ENCODE measurements at regions not wholly inside any gene's neighbourhood (a gene's known extent, or its start where the extent isn't known, plus 50 kb on each side); places are given as distances from the start of the nearest gene placed in this dataset.
"Not testable (repeated sequence)": the region's sequence is repeated elsewhere in the genome, so short reads cannot be mapped to it uniquely, and the experiment has no call there.

- FAIRE-seq = no peak
These were observed 381.5 kb upstream of the STXBP6 start for GRCh38 chr14:25431211-25432076.

DNA sequence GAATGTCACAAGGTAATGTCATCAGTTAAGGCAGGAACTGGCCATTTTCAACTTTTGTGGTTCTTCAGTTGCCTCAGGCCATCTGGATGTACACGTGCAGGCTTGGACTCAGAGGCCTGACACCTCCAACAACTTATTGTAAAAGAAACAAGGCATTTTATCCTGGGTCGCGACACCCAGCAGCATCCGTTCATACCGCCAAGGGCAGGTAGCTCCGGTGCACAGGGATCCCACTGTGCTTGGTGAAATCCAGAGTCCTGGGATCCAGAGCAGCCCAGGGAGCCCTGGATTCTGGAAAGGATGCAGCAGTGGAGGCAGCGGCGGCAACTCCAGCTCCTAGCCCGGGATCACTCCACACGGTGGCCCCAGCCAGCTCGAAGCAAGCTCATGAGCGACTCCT lies 380.9 kb upstream of the STXBP6 start:
- no peak for FAIRE-seq

DNA sequence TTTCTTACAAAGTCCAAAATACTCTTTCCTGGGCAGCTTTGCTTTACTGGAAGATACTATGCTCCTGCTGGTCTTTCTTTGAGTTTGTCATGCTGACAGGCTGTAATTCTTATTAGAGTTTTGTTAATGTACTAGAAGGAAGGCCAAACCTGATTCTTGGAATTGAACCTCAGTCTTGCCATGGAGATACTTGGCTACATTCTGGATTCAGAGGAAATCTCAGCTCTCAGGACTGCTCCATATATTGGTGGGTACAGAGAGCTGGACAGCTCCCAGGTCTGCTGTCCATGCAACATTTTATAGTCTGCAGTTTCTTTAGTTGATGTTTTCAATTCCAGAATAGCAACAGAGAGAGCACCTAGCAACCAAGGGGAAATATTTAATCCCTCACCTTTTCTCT lies 363.1 kb upstream of the STXBP6 start:
- FAIRE-seq = no peak

- FAIRE-seq = peak; percentile 93
These were observed 362.1 kb upstream of the STXBP6 start for GRCh38 chr14:25411781-25412757.

- FAIRE-seq = peak; percentile 9
These were observed 356.9 kb upstream of the STXBP6 start for GRCh38 chr14:25406818-25407217.

DNA sequence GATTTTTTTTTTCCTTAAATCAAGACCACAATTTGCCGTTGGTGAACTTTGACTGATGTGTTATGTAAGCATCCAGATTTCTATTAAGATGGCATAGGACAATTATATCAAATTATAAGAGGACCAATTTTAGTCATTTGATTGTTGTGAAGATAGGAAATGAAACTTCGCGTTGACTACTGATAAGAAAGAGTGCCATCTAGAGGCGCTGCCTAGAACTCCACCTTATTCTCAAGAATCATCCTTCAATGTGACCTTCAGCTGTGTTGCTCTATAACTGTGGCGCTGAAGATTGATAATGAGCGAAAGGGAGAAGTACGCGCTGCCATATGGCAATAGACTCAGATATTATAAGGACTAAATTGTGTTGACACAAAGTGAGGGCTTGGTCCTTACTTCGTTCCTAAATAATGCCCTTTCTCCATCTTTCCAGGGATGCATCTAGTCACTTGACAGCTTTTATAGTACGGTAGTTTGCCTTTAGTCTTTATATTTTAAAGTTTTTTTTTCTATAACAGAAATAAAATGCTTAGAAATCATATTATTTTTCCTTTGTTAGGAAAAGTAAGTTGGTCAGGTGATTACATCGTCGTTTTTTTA lies 350.8 kb upstream of the STXBP6 start:
- peak; percentile 92 for FAIRE-seq

- no peak for FAIRE-seq
These were observed 346.2 kb upstream of the STXBP6 start for GRCh38 chr14:25396128-25396527.

DNA sequence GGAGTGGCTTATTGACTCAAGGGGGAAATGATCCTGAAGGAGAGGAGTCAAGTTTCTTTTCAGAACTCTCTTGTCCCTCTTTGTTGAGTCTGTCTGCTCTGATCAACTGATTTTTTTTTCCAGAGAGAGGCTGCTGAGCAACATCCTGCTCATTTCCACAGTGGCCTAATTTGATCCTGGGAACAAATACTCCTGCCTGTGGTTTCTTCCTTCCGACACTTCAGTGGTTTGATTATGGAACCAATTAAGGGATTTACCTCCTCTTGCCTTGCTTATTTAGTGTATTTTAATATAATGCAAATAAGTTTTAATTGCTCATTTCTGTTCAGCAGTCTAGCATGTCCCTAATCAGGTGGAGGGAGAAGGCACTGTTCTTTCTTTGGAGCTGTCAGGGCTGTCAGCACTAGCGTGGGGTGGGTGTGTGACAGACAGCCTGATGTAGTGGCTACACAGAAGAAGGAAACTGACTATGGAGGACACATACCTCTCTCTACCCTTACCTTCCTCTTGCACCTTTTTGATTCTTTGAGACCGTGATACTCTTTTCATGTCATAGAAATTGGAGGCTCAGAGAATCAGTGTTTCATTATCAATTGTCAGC lies 344.9 kb upstream of the STXBP6 start:
- no peak for FAIRE-seq

GRCh38 chr14:25394356-25394755 lies 344.4 kb upstream of the STXBP6 start:
- no peak for FAIRE-seq

- no peak for FAIRE-seq
These were observed 340.0 kb upstream of the STXBP6 start for GRCh38 chr14:25389948-25390347.

GRCh38 chr14:25381498-25381897 lies 331.6 kb upstream of the STXBP6 start:
- FAIRE-seq = no peak

GRCh38 chr14:25375639-25376038 lies 325.7 kb upstream of the STXBP6 start:
- FAIRE-seq = no peak

GRCh38 chr14:25371068-25371467 lies 321.1 kb upstream of the STXBP6 start:
- FAIRE-seq = no peak

GRCh38 chr14:25370057-25370456 lies 320.1 kb upstream of the STXBP6 start:
- not testable (repeated sequence) for FAIRE-seq

DNA sequence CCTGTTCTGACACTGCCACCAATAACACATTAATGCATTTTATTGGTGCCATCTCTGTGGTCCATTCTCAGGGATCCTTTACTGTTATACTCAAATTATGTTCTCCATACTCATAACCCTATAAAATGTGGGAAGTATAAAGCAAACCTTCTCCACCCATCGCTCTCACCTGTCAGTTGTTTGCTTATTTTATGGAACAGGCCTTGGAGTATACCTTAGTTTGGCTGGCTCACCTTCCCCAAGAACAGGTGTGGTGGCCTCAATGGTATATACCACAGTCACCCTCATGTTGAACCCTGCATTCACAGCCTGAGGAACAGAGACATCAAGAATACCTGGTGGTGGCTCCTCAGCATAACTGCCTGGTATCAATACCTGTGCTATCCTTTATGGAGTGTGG lies 308.4 kb upstream of the STXBP6 start:
- FAIRE-seq = no peak

DNA sequence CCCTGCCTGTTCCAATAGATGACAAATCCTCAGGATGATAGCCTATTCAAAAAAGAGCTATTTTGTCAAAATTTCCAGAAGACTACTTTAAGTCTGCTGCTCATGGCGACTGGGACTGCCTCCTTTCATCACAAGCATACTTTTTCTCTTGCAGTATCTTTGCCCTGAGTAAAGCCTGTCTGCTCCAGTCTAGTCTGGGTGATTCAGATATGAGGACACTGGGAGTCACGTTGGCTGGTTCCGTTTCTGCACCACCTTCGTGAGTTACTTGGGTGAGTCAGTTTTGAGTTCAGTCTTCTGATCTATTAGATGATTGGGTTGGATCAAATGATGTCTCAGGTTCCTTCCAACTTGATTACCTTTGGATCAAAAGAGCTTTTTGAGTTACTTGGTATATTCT lies 301.3 kb upstream of the STXBP6 start:
- no peak for FAIRE-seq

- FAIRE-seq = no peak
These were observed 300.9 kb upstream of the STXBP6 start for GRCh38 chr14:25350802-25351201.

DNA sequence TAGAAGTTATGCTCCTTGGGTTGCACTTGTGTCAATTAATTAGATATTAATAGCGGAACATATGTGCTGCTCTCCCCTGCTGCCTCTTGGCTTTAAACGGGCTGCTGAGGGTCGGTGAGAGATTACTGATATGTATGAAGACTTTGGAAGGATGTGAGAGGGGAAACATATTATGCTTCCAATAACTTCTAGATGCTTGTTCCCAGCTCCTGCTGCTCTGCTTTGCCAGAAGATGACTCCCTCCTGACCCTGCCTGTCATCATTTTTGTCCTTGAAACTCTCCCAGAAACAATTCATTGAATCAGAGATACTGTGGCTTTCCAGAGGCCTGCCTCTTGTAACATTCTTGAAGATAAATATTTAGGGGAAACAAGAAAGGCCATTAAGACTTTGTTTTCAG lies 300.1 kb upstream of the STXBP6 start:
- FAIRE-seq = no peak

- no peak for FAIRE-seq
These were observed 299.3 kb upstream of the STXBP6 start for GRCh38 chr14:25349269-25349668.

GRCh38 chr14:25340882-25341281 lies 290.9 kb upstream of the STXBP6 start:
- FAIRE-seq = no peak

DNA sequence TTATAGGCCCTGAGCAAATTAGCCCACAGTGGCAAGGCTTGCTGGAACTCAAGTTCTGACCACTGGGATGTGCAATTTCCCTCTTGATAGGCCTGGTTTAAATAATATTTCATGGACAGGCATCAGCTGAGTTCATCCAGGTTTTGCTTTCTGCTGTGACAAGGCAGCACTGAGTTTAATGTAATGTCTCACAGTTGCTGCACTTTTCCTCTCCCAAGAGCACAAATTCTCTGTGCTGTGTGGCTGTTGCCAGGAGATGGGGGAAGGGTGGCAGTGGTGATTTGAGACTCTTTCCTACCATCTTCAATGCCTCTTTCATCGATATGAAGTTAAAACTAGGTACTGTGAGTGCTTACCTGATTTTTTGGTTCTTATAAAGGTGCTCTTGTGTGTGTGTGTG lies 272.8 kb upstream of the STXBP6 start:
- FAIRE-seq = no peak

DNA sequence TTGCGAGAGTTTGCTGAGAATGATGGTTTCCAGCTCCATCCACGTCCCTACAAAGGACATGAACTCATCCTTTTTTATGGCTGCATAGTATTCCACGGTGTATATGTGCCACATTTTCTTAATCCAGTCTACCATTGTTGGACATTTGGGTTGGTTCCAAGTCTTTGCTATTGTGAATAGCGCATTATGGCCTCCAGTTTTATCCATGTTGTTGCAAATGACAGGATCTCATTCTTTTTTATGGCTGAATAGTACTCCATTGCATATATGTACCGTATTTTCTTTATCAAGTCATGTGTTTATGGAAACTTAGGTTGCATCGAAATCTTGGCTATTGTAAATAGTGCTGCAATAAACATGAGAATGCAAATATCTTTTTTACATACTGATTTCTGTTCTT lies 266.1 kb upstream of the STXBP6 start:
- not testable (repeated sequence) for FAIRE-seq

DNA sequence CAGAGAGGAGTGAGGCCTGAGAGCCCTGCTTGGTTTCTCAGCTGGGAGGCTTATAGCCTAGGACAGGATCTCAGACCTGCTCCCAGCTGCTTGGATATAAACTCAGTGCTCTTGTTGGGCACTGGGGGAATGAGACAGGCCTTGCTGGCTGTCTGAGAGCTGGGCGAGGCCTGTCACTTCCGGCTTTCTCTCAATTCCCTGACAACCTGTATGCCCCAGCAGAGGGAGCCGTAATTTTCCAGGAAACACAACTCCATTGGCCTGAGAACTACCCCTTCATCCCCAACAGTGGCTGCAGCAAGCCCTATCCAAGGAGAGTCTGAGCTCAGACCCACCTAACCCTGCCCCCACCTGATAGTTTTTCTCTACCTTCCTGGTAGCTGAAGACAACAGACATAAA lies 258.3 kb upstream of the STXBP6 start:
- FAIRE-seq = no peak

Data from A204.1 (cell line).